ENCODE measurements at regions not wholly inside any gene's neighbourhood (a gene's known extent, or its start where the extent isn't known, plus 50 kb on each side); places are given as distances from the start of the nearest gene placed in this dataset.

- H3K4me1 ChIP-seq (ENCODE audit: control insufficient read depth, insufficient read depth, low read length): no peaks in the 10 kb centered on the region
- H3K36me3 ChIP-seq (ENCODE audit: control insufficient read depth in 2 of 2, insufficient read depth in 1 of 2, low read length in 2 of 2): no peaks in the 10 kb centered on the region
- no peak overlapping the region for H3K4me3 ChIP-seq (ENCODE audit: low read depth, low read length)
- TF ChIP-seq KLF1 (tag by site-specific recombination; IDR thresholded peaks at IDR 0.05) (no peak), PRDM1 (tag by site-specific recombination; IDR thresholded peaks at IDR 0.05) (no peak), KLF8 (tag by site-specific recombination; IDR thresholded peaks at IDR 0.05) (no peak), ZNF302 (tag by site-specific recombination; IDR thresholded peaks at IDR 0.05; ENCODE audit: low read depth) (no peak), PRDM4 (tag by site-specific recombination; IDR thresholded peaks at IDR 0.05) (no peak), MZF1 (tag by site-specific recombination; IDR thresholded peaks at IDR 0.05; ENCODE audit: borderline replicate concordance) (no peak), TCF7L2 (IDR thresholded peaks at IDR 0.05; ENCODE audit: borderline replicate concordance, low read depth, low read length) (no peak), ZNF626 (tag by site-specific recombination; IDR thresholded peaks at IDR 0.05) (no peak), ZNF184 (tag by site-specific recombination; IDR thresholded peaks at IDR 0.05) (no peak), ZNF274 (IDR thresholded peaks at IDR 0.05; ENCODE audit: low read length) (no peak), ZNF274 (tag by site-specific recombination; IDR thresholded peaks at IDR 0.05; ENCODE audit: borderline replicate concordance) (no peak), REPIN1 (tag by site-specific recombination; IDR thresholded peaks at IDR 0.05; ENCODE audit: low read depth) (no peak), ZSCAN23 (tag by site-specific recombination; IDR thresholded peaks at IDR 0.05) (no peak), ZNF133 (tag by site-specific recombination; IDR thresholded peaks at IDR 0.05) (no peak), ZNF324 (tag by site-specific recombination; IDR thresholded peaks at IDR 0.05) (no peak), ZNF664 (tag by site-specific recombination; IDR thresholded peaks at IDR 0.05) (no peak), MYNN (tag by site-specific recombination; IDR thresholded peaks at IDR 0.05; ENCODE audit: borderline replicate concordance) (no peak), GLIS1 (tag by site-specific recombination; IDR thresholded peaks at IDR 0.05) (no peak), ZNF501 (tag by site-specific recombination; IDR thresholded peaks at IDR 0.05) (no peak)
- no peak overlapping the region for H3K27ac ChIP-seq (ENCODE audit: extremely low read depth, low read depth, low read length)
- POLR2A ChIA-PET: no interaction called here
- CTCF ChIA-PET: interaction anchor here (0.7 kb wide), 1 partner anchor 1354 kb away, joined by 3 read pairs; no protein-coding TSS in a partner anchor
- no peaks in the 10 kb centered on the region for H3K9me3 ChIP-seq (ENCODE audit: control insufficient read depth, insufficient read depth, low read depth, low read length)
Measured at GRCh38 chr2:139018252-139018651, 238.1 kb upstream of the NXPH2 start.

GRCh38 chr2:139007130-139007529, 226.9 kb upstream of the NXPH2 start:
- no peaks in the 10 kb centered on the region for H3K36me3 ChIP-seq (ENCODE audit: control insufficient read depth in 2 of 2, insufficient read depth in 1 of 2, low read length in 2 of 2)
- ChIA-PET POLR2A (no interaction called here), CTCF (interaction anchor here (0.8 kb wide), 1 partner anchor 9 kb away, joined by 3 read pairs; no protein-coding TSS in a partner anchor)
- H3K9me3 ChIP-seq (ENCODE audit: control insufficient read depth, insufficient read depth, low read depth, low read length): no peaks in the 10 kb centered on the region
- no peak overlapping the region for H3K4me3 ChIP-seq (ENCODE audit: low read depth, low read length)
- no peak overlapping the region for H3K27ac ChIP-seq (ENCODE audit: extremely low read depth, low read depth, low read length)
- H3K4me1 ChIP-seq (ENCODE audit: control insufficient read depth, insufficient read depth, low read length): no peaks in the 10 kb centered on the region
- no peak for TF ChIP-seq ZBTB49 (tag by site-specific recombination; IDR thresholded peaks at IDR 0.05; ENCODE audit: low read depth)
- TF ChIP-seq HIC1 (tag by site-specific recombination; IDR thresholded peaks at IDR 0.05): no peak
- TF ChIP-seq ZNF140 (tag by site-specific recombination; IDR thresholded peaks at IDR 0.05): no peak
- no peak for TF ChIP-seq KLF7 (tag by site-specific recombination; IDR thresholded peaks at IDR 0.05; ENCODE audit: borderline replicate concordance)
- TF ChIP-seq YY2 (tag by site-specific recombination; IDR thresholded peaks at IDR 0.05): no peak
- TF ChIP-seq ZNF529 (tag by site-specific recombination; IDR thresholded peaks at IDR 0.05; ENCODE audit: insufficient replicate concordance): no peak
- no peak for TF ChIP-seq ZNF747 (tag by site-specific recombination; IDR thresholded peaks at IDR 0.05)
- no peak for TF ChIP-seq ZNF362 (tag by site-specific recombination; IDR thresholded peaks at IDR 0.05)
- no peak for TF ChIP-seq ZNF776 (tag by site-specific recombination; IDR thresholded peaks at IDR 0.05; ENCODE audit: borderline replicate concordance)
- no peak for TF ChIP-seq IKZF3 (tag by site-specific recombination; IDR thresholded peaks at IDR 0.05)
- no peak for TF ChIP-seq HOXD13 (CRISPR knock-in tag; IDR thresholded peaks at IDR 0.05; ENCODE audit: borderline replicate concordance)
- TF ChIP-seq ZNF626 (tag by site-specific recombination; IDR thresholded peaks at IDR 0.05): no peak
